ENCODE measurements at regions not wholly inside any gene's neighbourhood (a gene's known extent, or its start where the extent isn't known, plus 50 kb on each side); places are given as distances from the start of the nearest gene placed in this dataset.

DNA sequence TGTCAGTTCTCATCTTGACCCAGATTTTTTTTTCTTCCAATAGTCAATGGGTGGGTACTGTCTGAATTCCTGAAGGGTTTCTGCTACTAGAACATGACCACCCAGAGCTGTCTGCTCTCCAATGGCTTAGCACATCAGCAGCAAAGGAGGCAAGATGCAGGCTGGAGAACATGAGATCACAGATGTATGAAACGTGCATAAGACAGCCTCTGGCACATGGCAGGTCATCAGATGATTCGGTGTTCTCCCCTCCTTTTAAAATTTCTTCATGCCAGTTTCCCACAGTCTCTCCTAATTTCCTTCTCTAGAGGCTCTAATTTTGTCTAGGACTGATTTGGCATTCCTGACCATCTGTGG, 359.3 kb upstream of the TNP1 start:
- TF ChIP-seq TAF1 (IDR thresholded peaks at IDR 0.05; ENCODE audit: low read depth, low read length) = no peak
- no peak for TF ChIP-seq POLR2A (IDR thresholded peaks at IDR 0.05; ENCODE audit: low read depth, low read length)
- TF ChIP-seq POU2F2 (IDR thresholded peaks at IDR 0.05; ENCODE audit: low read depth, low read length) = no peak
